Stimulated activated effector memory CD8-positive, alpha-beta T cell treated with anti-CD3 and anti-CD28 coated beads, Interleukin-12 subunit alpha, Interleukin-12 subunit beta, amount 100 ng/mL, for 72 hours (primary cell): ENCODE measurements at regions not wholly inside any gene's neighbourhood (a gene's known extent, or its start where the extent isn't known, plus 50 kb on each side); places are given as distances from the start of the nearest gene placed in this dataset.
"Not testable (repeated sequence)": the region's sequence is repeated elsewhere in the genome, so short reads cannot be mapped to it uniquely, and the experiment has no call there.

Experiments
- ATAC-seq: fragments of 150-1000 bp; cut with Tn5 transposase; 2 replicates; pipeline ENCODE4 v1.10.0; 2021
- DNase-seq, 2 donors: peaks; one replicate each; pipeline ENCODE4 v3.0.0; 2021 to 2022; ENCODE audit warnings: low spot score in 2 of 2
- H3K27ac Mint-ChIP-seq: one replicate; pipeline ENCODE4 v1.8.0; 2022; ENCODE audit warnings: mild to moderate bottlenecking, mixed read lengths
- H3K36me3 Mint-ChIP-seq: one replicate; pipeline ENCODE4 v1.8.0; 2022; ENCODE audit warnings: mild to moderate bottlenecking, mixed read lengths
- H3K4me1 Mint-ChIP-seq: one replicate; pipeline ENCODE4 v1.8.0; 2022; ENCODE audit warnings: mixed read lengths
- H3K4me3 Mint-ChIP-seq: one replicate; pipeline ENCODE4 v1.8.0; 2022; ENCODE audit warnings: mild to moderate bottlenecking, mixed read lengths
- H3K9me3 Mint-ChIP-seq: one replicate; pipeline ENCODE4 v1.8.0; 2022; ENCODE audit warnings: mixed read lengths

DNA sequence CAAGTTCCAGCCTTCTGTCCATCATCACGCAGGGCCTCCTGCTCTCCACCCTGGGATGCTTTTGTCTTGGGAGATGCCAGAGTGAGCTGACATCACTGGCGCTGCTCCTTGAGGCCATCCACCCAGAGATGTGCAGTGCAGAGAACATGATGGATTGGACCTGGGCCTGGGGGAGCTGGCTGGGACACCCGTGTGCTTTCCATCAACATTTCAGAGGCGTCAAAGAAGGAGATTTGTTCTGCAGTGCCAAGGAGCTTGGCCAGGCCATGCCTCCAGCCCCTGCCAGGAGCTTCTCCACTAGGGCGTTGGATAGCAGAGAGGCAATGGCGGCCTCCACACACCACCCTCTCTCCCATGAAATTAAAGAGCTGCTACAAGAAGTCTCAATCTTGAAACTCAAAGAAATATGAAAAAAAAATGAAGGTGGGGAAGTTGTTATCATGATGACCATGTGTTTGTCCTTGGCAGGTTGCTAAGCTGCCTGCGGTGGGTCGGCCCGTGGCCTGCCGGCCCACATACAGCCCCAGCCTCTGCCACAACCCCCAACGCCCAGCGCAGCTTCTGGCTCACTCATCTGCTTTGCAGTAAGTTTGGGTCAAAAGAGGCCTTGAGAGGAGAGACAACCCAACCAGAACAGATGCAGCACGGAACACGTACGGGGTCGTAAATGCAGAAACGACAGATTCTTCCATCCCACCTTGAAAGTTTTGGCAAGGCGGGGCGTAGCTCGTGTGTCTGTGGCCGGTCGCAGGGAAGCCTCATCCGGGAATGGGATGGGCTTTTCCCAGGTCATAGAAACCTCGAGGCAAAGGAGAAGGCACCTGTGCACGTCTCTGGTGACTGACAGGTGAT, 196.0 kb downstream of the NPIPB11 start:
- not testable (repeated sequence) for H3K27ac Mint-ChIP-seq, H3K9me3 Mint-ChIP-seq, H3K4me1 Mint-ChIP-seq, H3K4me3 Mint-ChIP-seq, DNase-seq, ATAC-seq
- peaks cover 27% of the 10 kb centered on the region for H3K36me3 Mint-ChIP-seq

DNA sequence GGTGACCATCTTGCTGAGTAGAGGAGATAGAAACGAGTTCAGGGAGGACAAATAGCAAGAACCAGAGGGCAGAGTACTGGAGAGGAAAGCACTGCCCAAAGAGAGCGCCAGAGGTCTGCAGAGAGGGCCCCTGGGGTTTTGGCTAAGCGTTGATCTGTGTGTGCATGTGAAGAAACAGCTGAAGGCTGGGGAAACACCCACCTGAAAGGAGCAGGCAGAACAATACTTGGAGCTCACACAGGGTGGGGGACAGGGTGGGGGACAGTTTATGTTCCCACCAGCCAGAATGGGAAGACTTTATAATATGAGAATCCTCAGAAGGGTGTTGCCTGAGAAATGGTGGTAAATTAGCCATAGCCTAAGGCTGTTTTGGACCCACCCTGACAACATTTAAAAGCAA, 200.4 kb downstream of the NPIPB11 start:
- DNase-seq, ATAC-seq, H3K4me1 Mint-ChIP-seq, H3K4me3 Mint-ChIP-seq, H3K9me3 Mint-ChIP-seq, H3K27ac Mint-ChIP-seq: not testable (repeated sequence)
- H3K36me3 Mint-ChIP-seq, result peaks cover 28% of the 10 kb centered on the region

DNA sequence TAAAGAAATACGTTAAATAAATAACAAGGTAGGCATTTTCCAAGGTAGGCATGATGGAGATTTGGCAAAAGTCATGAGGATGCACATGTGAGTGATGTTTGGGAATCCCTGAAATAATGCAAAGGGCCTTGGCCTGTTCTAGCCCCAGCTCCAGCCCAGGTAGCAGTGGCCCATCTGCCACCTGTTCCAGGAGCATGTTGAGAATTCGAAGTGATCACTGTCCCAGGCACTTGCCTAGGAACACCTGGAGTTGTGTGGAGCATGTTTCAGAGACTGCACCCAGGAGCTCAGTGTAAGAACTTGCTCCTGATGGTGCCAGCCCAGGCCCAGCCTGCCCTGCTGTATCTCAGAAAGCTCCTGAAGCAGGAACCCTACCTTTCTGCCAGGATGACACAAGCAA, 201.4 kb downstream of the NPIPB11 start:
- not testable (repeated sequence) for DNase-seq, H3K9me3 Mint-ChIP-seq, ATAC-seq, H3K4me3 Mint-ChIP-seq, H3K4me1 Mint-ChIP-seq
- H3K27ac Mint-ChIP-seq, result peak overlapping the region; percentile 9
- H3K36me3 Mint-ChIP-seq, result peaks cover 22% of the 10 kb centered on the region

DNA sequence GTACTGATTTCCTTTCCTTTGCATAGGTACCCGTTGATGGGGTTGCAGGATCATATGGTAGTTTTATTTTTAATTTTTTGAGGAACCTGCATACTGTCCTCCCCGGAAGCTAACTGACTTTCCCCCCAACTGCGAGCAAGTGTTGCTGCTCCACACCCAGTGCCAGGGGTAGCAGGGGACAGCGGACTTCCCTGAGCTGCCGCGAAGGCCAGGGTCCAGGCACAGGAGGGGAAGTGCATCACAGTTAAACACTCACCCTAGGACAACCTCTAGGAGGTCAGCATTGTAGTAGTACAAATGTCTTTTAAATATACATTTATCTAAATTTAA, 201.7 kb downstream of the NPIPB11 start:
- peak overlapping the region; percentile 45 for H3K27ac Mint-ChIP-seq
- no peak for ATAC-seq

DNA sequence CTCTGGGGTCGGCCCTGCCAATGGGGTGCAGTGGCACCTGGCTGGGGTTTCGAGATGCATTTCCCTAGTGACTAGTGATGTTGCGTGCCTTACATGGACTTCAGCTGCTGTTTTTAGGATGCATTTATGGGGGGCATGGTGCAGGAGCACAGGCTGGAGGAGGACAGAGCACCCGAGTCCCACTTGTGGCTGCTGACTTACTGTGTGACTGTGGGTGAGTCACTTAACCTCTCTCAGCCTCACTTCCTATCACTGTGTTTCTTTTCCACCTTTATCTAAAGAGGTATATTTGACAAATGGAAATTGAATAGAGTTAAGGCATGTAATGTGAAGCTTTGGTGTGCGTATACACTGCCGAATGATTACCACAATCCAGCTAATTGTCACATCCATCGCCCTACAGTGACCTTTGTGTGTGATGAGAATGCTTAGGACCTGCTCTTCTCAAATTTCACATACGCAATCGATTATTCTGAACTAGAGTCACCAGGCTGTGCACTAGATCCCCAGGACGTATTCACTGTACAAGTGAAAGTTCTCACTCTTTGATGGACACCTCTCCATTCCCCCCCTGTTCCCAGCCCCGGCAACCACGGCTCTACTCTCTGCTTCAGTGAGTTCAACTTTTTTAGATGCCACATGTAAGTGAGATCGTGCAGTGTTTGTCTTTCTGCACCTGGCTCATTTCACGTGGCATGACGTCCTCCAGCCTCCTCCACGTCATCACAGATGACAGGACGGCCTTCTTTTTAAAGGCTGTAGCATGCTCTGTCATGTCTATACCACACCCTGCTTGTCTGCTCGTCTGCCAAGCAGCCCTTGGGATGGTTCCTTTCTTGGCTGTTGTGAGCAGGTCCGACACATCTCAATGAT, 202.3 kb downstream of the NPIPB11 start:
- H3K9me3 Mint-ChIP-seq, H3K4me3 Mint-ChIP-seq, H3K4me1 Mint-ChIP-seq, DNase-seq: not testable (repeated sequence)
- ATAC-seq, result peak; percentile 49
- Mint-ChIP-seq H3K27ac (peak overlapping the region; percentile 45), H3K36me3 (peaks cover 16% of the 10 kb centered on the region)

More for the DNA sequence above, 201.7 kb downstream of the NPIPB11 start:
- H3K4me3 Mint-ChIP-seq, result no peak overlapping the region
- peaks cover 5% of the 10 kb centered on the region for H3K4me1 Mint-ChIP-seq
- peaks cover 8% of the 10 kb centered on the region for H3K9me3 Mint-ChIP-seq
- peaks cover 20% of the 10 kb centered on the region for H3K36me3 Mint-ChIP-seq
- no peak for DNase-seq

DNA sequence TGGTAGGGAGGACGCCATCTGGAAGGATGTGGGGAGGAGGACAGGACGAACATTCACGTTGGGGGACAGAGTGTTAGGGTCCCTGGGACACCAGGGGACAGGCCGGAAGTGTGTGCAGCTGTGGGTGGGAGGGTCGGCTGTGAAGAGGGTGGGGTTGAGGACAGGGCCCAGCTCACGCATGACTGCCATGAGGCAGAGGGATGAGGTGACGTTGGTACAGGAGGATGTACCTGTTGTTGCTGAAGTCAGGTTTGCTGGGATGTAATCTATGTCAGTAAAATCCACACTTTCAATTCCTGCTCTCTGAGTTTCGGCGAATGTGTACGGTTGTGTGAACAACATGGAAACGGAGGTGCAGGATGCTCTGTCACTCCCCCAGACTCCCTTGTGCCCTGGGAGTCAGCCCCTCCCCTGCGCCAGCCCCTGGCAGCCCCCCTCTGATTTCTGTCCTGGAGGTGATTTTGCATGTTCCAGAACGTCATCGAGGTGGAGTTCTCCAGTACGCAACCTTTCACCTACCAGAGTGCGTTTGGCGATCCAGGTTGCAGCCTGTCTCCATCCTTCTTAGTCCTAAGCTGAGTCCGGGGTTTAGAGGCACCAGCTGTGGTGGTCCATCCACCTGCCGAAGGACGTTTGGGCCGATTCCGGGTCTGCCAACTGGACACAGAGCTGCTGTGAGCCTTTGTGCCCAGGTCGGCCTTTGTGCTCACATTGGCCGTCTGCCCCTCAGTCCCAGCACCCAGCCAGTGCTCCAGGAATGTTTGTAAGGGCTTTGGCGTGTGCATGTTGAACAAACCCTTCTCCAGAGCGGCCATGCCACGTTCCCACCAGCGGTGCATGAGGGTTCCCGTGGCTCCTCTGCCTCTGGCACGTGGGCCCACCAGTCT, 203.2 kb downstream of the NPIPB11 start:
- not testable (repeated sequence) for ATAC-seq, H3K27ac Mint-ChIP-seq, DNase-seq, H3K4me3 Mint-ChIP-seq, H3K4me1 Mint-ChIP-seq, H3K9me3 Mint-ChIP-seq
- H3K36me3 Mint-ChIP-seq, result peaks cover 16% of the 10 kb centered on the region

DNA sequence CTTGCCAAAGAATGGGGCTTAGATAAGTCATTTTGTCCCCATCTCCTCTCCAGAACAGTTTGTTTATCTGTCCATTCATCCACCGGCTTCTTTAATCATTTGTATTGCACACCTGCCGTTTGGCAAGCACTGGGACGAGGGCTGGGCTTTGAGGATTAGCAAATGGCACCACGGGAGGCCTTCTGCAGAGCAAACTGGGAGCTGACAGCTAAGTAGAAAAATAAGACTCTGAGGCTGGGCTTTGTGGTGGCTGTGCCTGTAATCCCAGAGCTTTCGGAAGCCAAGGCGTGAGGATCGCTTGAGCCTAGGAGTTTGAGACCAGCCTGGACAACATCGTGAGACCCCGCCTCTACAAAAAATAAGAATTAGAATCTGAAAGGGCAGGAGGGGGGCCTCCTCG, 203.9 kb downstream of the NPIPB11 start:
- not testable (repeated sequence) for H3K27ac Mint-ChIP-seq, DNase-seq, ATAC-seq, H3K9me3 Mint-ChIP-seq, H3K4me3 Mint-ChIP-seq
- peaks cover 16% of the 10 kb centered on the region for H3K36me3 Mint-ChIP-seq
- H3K4me1 Mint-ChIP-seq, result peaks cover 11% of the 10 kb centered on the region

DNA sequence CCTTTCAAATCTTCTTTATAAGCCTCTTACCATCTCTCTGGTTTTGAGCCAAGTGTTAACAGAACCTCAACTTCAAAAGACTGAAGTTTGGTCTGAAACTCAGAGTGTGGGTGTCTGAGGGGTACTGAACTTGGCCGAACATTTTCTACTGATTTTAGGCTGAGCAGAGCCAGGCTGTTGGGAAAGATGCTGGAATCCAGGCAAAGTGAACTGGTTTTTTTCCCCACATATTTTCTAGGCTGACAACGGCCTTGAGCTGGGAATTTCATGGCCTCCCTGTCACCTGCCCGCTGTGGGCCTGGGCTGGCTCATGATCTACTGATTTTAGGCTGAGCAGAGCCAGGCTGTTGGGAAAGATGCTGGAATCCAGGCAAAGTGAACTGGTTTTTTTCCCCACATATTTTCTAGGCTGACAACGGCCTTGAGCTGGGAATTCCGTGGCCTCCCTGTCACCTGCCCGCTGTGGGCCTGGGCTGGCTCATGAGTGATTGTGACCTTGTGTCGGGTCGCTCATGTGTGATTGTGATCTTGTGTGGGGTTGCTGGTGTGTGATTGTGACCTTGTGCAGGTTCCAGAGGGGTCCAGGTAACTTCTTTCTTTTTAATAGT, 204.4 kb downstream of the NPIPB11 start:
- not testable (repeated sequence) for H3K4me3 Mint-ChIP-seq, H3K27ac Mint-ChIP-seq, H3K9me3 Mint-ChIP-seq, ATAC-seq, DNase-seq
- Mint-ChIP-seq H3K36me3 (peaks cover 16% of the 10 kb centered on the region), H3K4me1 (peaks cover 11% of the 10 kb centered on the region)

DNA sequence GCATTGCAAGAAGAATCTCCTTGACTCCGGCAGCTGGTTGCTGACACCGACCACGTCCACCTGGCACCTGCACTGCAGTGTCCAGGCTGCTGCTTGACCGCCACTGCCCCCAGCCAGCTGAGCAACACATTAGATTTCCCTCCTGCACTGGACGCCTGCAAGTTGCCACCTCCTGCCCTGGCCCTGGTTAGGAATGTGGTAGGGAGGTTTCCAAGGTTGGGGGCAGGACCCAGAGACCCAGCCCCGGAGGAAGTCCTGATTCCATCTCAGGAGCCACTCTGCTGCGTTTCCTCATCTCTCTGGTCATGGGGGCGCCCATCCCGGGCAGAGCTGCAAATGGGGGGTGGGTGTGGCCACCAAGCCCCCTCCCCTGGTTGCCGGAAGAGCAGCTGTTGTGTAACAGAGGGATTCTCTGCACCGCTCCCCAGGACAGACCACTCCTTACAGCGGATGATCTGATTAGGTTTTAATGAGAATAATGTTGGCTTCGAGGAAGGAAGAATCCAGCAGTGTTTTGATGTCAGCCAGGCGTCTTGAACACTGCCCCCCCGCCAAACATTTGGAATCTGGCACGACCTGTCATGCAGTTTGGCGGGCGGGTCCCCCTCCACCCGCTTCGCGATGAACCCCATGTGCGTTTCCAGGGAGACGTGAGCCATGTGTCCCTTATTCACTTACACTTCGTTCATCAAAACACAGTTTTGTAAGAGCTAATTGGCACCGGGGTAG, 205.1 kb downstream of the NPIPB11 start:
- H3K4me1 Mint-ChIP-seq, result peaks cover 11% of the 10 kb centered on the region
- not testable (repeated sequence) for DNase-seq, H3K27ac Mint-ChIP-seq, ATAC-seq, H3K9me3 Mint-ChIP-seq, H3K4me3 Mint-ChIP-seq
- peaks cover 16% of the 10 kb centered on the region for H3K36me3 Mint-ChIP-seq

DNA sequence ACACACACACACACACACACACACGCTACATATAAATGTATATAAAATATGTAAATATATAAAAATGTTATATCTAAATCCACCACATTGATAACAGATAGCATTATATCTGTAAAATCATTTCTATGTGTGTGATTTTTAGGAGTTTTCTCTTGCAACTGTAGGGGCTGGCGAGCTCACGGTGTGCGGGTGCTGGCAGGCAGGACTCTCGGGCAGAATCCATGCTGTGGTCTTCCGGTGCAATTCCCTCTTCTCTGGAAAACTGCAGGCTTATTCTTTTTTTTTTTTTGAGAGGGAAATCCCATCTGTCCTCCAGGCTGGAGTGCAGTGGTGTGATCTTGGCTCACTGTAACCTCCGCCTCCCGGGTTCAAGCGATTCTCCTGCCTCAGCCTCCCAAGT, 205.8 kb downstream of the NPIPB11 start:
- not testable (repeated sequence) for DNase-seq, H3K4me3 Mint-ChIP-seq, H3K9me3 Mint-ChIP-seq, ATAC-seq, H3K27ac Mint-ChIP-seq
- Mint-ChIP-seq H3K4me1 (peaks cover 11% of the 10 kb centered on the region), H3K36me3 (peaks cover 11% of the 10 kb centered on the region)

DNA sequence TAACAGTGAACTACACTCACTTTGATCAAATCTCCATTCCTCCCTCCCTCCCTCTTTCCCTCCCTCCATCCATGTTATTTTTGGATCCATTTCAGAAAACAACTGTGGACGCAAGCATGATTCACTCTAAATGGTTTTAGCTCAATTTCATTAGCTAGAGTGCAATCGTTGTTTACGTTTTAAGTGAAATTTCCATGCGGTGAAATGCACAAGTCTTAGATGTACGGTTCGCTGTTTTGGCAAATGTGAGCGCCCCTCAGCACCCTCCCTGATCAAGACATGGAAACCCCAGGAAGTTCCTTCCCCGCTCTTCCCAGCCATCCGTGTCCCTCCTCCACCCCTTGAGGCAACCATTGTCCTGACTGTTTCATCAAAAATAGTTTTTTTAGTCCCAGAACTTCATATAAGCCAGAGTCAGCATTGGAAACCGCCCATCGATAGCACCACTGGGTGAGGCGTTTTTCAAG, 206.3 kb downstream of the NPIPB11 start:
- H3K27ac Mint-ChIP-seq, H3K36me3 Mint-ChIP-seq, ATAC-seq, DNase-seq, H3K9me3 Mint-ChIP-seq, H3K4me3 Mint-ChIP-seq: not testable (repeated sequence)
- H3K4me1 Mint-ChIP-seq, result peaks cover 11% of the 10 kb centered on the region

DNA sequence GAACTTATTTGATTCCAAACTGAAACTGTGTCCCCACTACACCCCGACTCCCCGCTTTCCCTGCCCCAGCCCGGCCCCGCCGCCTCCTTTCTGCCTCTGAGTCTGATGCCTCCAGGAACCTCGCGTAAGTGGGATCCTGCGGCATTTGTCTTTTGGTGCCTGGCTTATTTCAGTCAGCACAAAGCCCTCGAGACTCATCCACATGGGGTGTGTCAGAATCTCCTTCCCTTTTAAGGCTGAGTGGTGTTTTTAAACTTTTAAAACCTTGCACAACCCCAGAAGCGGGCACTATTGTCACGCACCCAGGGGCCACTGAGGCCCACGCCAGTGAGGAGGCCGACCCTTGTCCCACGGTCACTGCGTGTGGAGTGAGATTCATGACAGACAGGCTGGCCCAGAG, 206.9 kb downstream of the NPIPB11 start:
- not testable (repeated sequence) for ATAC-seq, DNase-seq, H3K36me3 Mint-ChIP-seq, H3K9me3 Mint-ChIP-seq, H3K4me3 Mint-ChIP-seq, H3K27ac Mint-ChIP-seq
- H3K4me1 Mint-ChIP-seq, result peaks cover 11% of the 10 kb centered on the region

DNA sequence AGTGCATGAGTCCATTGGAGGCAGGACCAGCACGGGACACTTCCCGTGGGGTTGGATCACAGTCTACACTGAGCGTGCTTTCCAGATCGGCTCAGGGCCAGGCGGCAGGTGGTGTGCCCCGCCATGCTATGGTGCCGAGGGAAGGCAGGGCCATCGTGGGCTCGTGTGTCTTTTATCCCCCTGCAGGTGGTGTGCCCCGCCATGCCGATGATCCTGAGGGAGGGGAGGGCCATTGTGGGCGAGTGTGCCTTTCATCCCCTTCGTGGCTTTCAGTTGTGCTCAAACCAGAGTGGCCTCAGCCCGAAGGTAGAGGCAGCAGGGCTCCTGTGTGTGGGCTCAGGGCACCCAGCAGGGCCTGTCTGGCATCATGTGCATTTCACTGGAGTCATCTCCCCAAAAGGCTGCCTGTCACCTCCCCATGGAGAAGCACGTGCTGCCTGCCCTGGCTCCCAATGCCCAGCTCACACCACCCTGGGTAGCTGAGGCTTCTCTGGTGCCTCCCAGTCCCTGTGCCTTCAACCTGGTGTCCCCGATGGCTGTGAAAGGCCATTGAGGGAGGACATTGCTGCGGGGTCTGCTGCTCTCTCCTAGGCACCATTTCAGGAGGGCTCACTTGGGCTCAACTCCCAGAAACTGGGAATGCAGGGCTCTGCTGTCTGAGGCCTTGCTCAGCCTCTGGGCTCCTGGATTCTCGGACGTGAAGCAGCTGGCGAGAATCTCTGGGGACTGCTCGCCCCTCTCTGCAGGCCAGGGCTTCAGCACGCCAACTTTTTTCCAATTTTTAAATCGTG, 207.6 kb downstream of the NPIPB11 start:
- no peak overlapping the region for H3K4me3 Mint-ChIP-seq
- DNase-seq (no peak), ATAC-seq (peak; percentile 32)
- H3K4me1 Mint-ChIP-seq, result peaks cover 6% of the 10 kb centered on the region
- no peaks in the 10 kb centered on the region for H3K36me3 Mint-ChIP-seq
- no peaks in the 10 kb centered on the region for H3K9me3 Mint-ChIP-seq
- no peak overlapping the region for H3K27ac Mint-ChIP-seq
